ENCODE measurements at regions not wholly inside any gene's neighbourhood (a gene's known extent, or its start where the extent isn't known, plus 50 kb on each side); places are given as distances from the start of the nearest gene placed in this dataset.
A peak's percentile ranks its signal among the peaks of the same experiment; 100 is the strongest.

- ATAC-seq (no peak), DNase-seq (no peak)
- Histone ChIP-seq H3K36me3 (no peaks in the 10 kb centered on the region), H3K9me3 (peaks cover 0 to 24% (median 21%) of the 10 kb centered on the region in 12 donors), H3K4me1 (peaks cover 0 to 25% (median 5%) of the 10 kb centered on the region in 12 donors), H3K27me3 (no peaks in the 10 kb centered on the region), H3K27ac (peak overlapping the region in 10 of 12 donors; percentile 27 to 80 (median 68)), H3K4me3 (no peak overlapping the region)
- TF ChIP-seq POLR2A (IDR thresholded peaks at IDR 0.05) = no peak
- TF ChIP-seq CTCF (IDR thresholded peaks at IDR 0.05) = no peak
- intact Hi-C loops (cut with DNase I) = loop anchor here in 1 of 10 donors (10.0 kb wide), 1 partner anchor 1038 kb away; no protein-coding TSS in a partner anchor
- 66 to 72% (median 71%) methylated on average over 4 of the region's 4 CpGs for WGBS, 4 donors
Observed at GRCh38 chr9:7316967-7317366, 482.6 kb downstream of the DMAC1 start.

- Histone ChIP-seq H3K4me1 (peaks cover 0 to 25% (median 5%) of the 10 kb centered on the region in 12 donors), H3K4me3 (no peak overlapping the region), H3K36me3 (no peaks in the 10 kb centered on the region), H3K27ac (peak overlapping the region in 10 of 12 donors; percentile 27 to 80 (median 68)), H3K27me3 (no peaks in the 10 kb centered on the region), H3K9me3 (peaks cover 0 to 31% (median 24%) of the 10 kb centered on the region in 12 donors)
- intact Hi-C loops (cut with DNase I) = loop anchor here in 1 of 10 donors (10.0 kb wide), 1 partner anchor 1039 kb away; no protein-coding TSS in a partner anchor
- TF ChIP-seq CTCF (IDR thresholded peaks at IDR 0.05) = no peak
- TF ChIP-seq POLR2A (IDR thresholded peaks at IDR 0.05) = no peak
- WGBS, 4 donors = 61 to 77% (median 67%) methylated on average over 3 of the region's 3 CpGs
- DNase-seq = no peak
- ATAC-seq = peak in 3 of 4 donors; percentile 73 to 91 (median 78)
Observed at GRCh38 chr9:7316166-7316795, 483.3 kb downstream of the DMAC1 start.

GRCh38 chr9:7315746-7316145 is 483.8 kb downstream of the DMAC1 start:
- Histone ChIP-seq H3K27ac (peak overlapping the region in 10 of 12 donors; percentile 43 to 80 (median 68)), H3K9me3 (peaks cover 0 to 34% (median 26%) of the 10 kb centered on the region in 12 donors), H3K36me3 (no peaks in the 10 kb centered on the region), H3K27me3 (no peaks in the 10 kb centered on the region), H3K4me1 (peaks cover 0 to 25% (median 5%) of the 10 kb centered on the region in 12 donors), H3K4me3 (no peak overlapping the region)
- TF ChIP-seq POLR2A (IDR thresholded peaks at IDR 0.05) (no peak), CTCF (IDR thresholded peaks at IDR 0.05) (no peak)
- ATAC-seq = peak in 3 of 4 donors; percentile 59 to 81 (median 68)
- intact Hi-C loops (cut with DNase I) = loop anchor here in 1 of 10 donors (10.0 kb wide), 1 partner anchor 1039 kb away; no protein-coding TSS in a partner anchor
- WGBS, 4 donors = 52 to 61% (median 55%) methylated on average over 3 of the region's 3 CpGs
- no peak for DNase-seq

- H3K4me1 ChIP-seq = peaks cover 0 to 25% (median 5%) of the 10 kb centered on the region in 12 donors
- no peaks in the 10 kb centered on the region for H3K36me3 ChIP-seq
- peak overlapping the region in 9 of 12 donors; percentile 43 to 80 (median 69) for H3K27ac ChIP-seq
- no peaks in the 10 kb centered on the region for H3K27me3 ChIP-seq
- DNase-seq (no peak), ATAC-seq (no peak)
- 76 to 86% (median 81%) methylated on average over 3 of the region's 3 CpGs for WGBS, 4 donors
- intact Hi-C loops (cut with DNase I) = loop anchor here in 1 of 10 donors (10.0 kb wide), 1 partner anchor 1040 kb away; no protein-coding TSS in a partner anchor
- TF ChIP-seq CTCF (IDR thresholded peaks at IDR 0.05) = no peak
- TF ChIP-seq POLR2A (IDR thresholded peaks at IDR 0.05) = no peak
- no peak overlapping the region for H3K4me3 ChIP-seq
- H3K9me3 ChIP-seq = peaks cover 0 to 41% (median 29%) of the 10 kb centered on the region in 12 donors
Observed at GRCh38 chr9:7315116-7315515, 484.5 kb downstream of the DMAC1 start.

Data from heart left ventricle (tissue), 16 donors.